H1 (cell line): ENCODE measurements at regions not wholly inside any gene's neighbourhood (a gene's known extent, or its start where the extent isn't known, plus 50 kb on each side); places are given as distances from the start of the nearest gene placed in this dataset.
A peak's percentile ranks its signal among the peaks of the same experiment; 100 is the strongest.

Experiments
- CTCF ChIA-PET: fragments of 300-600 bp; sonication (Branson Sonifier 250); formaldehyde crosslinking; loops from one replicate; lab custom pipeline; 2021; ENCODE audit not compliant: partially characterized antibody; lab: Charles Lee
- POLR2A ChIA-PET: fragments of 300-600 bp; sonication (Branson Sonifier 250); formaldehyde crosslinking; loops from one replicate; lab custom pipeline; 2021; ENCODE audit warnings: inconsistent platforms; ENCODE audit not compliant: partially characterized antibody; lab: Charles Lee
- DNase-seq, 2 experiments: peaks; one replicate each; pipeline versions ENCODE4 v3.0.0 to v3.0.0-alpha.2; 2010 to 2022; ENCODE audit warnings: low spot score in 2 of 2, low read depth in 1 of 2, mixed read lengths in 1 of 2
- FAIRE-seq: peaks from 2 replicates; lab custom pipeline; 2011; peaks lifted over from hg19 to GRCh38; lab: Jason Lieb, UNC
- H2AFZ ChIP-seq: 2 replicates; pipeline ENCODE4 v1.8.1; 2012; ENCODE audit warnings: low read length, inconsistent platforms
- H2AK5ac ChIP-seq: 2 replicates; pipeline ENCODE4 v1.6.1; 2013; ENCODE audit warnings: low read depth, low read length
- H2BK120ac ChIP-seq: replicated peaks from 2 replicates; pipeline ENCODE3; 2013; ENCODE audit warnings: low read depth, low read length, inconsistent platforms
- H2BK12ac ChIP-seq: 2 replicates; pipeline ENCODE4 v1.6.1; 2013; ENCODE audit warnings: low read depth, low read length
- H2BK15ac ChIP-seq: 2 replicates; pipeline ENCODE4 v1.6.1; 2013; ENCODE audit warnings: low read length
- H2BK20ac ChIP-seq: 2 replicates; pipeline ENCODE4 v1.6.1; 2013; ENCODE audit warnings: low read length
- H2BK5ac ChIP-seq: 2 replicates; pipeline ENCODE4 v1.6.1; 2013; ENCODE audit warnings: low read depth, low read length
- H3K14ac ChIP-seq: 2 replicates; pipeline ENCODE4 v1.6.1; 2013; ENCODE audit warnings: inconsistent platforms; ENCODE audit not compliant: insufficient read length
- H3K18ac ChIP-seq: 2 replicates; pipeline ENCODE4 v1.6.1; 2013; ENCODE audit warnings: low read length; ENCODE audit errors: extremely low read depth
- H3K23ac ChIP-seq: 2 replicates; pipeline ENCODE4 v1.6.1; 2013; ENCODE audit warnings: inconsistent platforms; ENCODE audit not compliant: insufficient read length
- H3K23me2 ChIP-seq: 2 replicates; pipeline ENCODE4 v1.6.1; 2013; ENCODE audit warnings: low read depth, low read length
- H3K27ac ChIP-seq: 2 replicates; pipeline ENCODE4 v1.6.1; 2011; ENCODE audit warnings: low read depth, low read length, inconsistent platforms
- H3K27me3 ChIP-seq, 4 experiments: replicated peaks in 1 of 4; 1 replicate in 1 of 4; 2 replicates in 3 of 4; pipeline versions ENCODE4 v1.6.1 to v1.8.1; 2011 to 2013; ENCODE audit warnings: low read length in 3 of 4, mild to moderate bottlenecking in 3 of 4, inconsistent platforms in 2 of 4, mixed read lengths in 2 of 4, moderate library complexity in 1 of 4; ENCODE audit not compliant: control insufficient read depth in 3 of 4, insufficient read depth in 3 of 4; ENCODE audit errors: extremely low read depth in 1 of 4
- H3K36me3 ChIP-seq, 4 experiments: 2 replicates each; pipeline versions ENCODE4 v1.6.1 to v1.8.1; 2011 to 2013; ENCODE audit warnings: mild to moderate bottlenecking in 4 of 4, low read length in 3 of 4, moderate library complexity in 2 of 4, control low read depth in 1 of 4, inconsistent platforms in 1 of 4; ENCODE audit not compliant: insufficient read depth in 4 of 4, control insufficient read depth in 2 of 4
- H3K4ac ChIP-seq: replicated peaks from 2 replicates; pipeline ENCODE3; 2013; ENCODE audit warnings: low read length, low read depth, mixed read lengths, inconsistent platforms; ENCODE audit not compliant: insufficient read length
- H3K4me1 ChIP-seq, 4 experiments: replicated peaks in 1 of 4; 1 replicate in 1 of 4; 2 replicates in 3 of 4; pipeline versions ENCODE4 v1.6.1 to v1.8.1; 2011 to 2013; ENCODE audit warnings: low read length in 3 of 4, inconsistent platforms in 2 of 4, mixed read lengths in 1 of 4; ENCODE audit not compliant: insufficient read depth in 4 of 4, control insufficient read depth in 3 of 4
- H3K4me2 ChIP-seq, 2 experiments: 2 replicates each; pipeline versions ENCODE4 v1.6.1 to v1.8.1; 2011 to 2013; ENCODE audit warnings: low read depth in 2 of 2, low read length in 2 of 2, control low read depth in 1 of 2, inconsistent platforms in 1 of 2, mild to moderate bottlenecking in 1 of 2; ENCODE audit not compliant: insufficient read depth in 1 of 2
- H3K4me3 ChIP-seq, 4 experiments: fragments of 200-600, 300-600 bp in 1 of 4; sonication (generic), shearing (Covaris generic), sonication (Bioruptor Twin) in 1 of 4; 2 replicates each; pipeline versions ENCODE4 v1.5.1 to v1.8.1; 2011 to 2016; ENCODE audit warnings: low read length in 4 of 4, low read depth in 3 of 4, control low read depth in 2 of 4, inconsistent platforms in 2 of 4, mild to moderate bottlenecking in 2 of 4, mixed read lengths in 1 of 4, moderate library complexity in 1 of 4; ENCODE audit not compliant: insufficient read depth in 2 of 4; ENCODE audit errors: extremely low read depth in 1 of 4
- H3K56ac ChIP-seq: replicated peaks from 2 replicates; pipeline ENCODE3; 2013; ENCODE audit warnings: low read depth, mild to moderate bottlenecking, mixed read lengths, low read length, inconsistent platforms; ENCODE audit not compliant: insufficient read length
- H3K79me1 ChIP-seq: 2 replicates; pipeline ENCODE4 v1.6.1; 2013; ENCODE audit warnings: low read depth, low read length, control low read depth
- H3K79me2 ChIP-seq, 2 experiments: 2 replicates each; pipeline versions ENCODE4 v1.6.1 to v1.8.1; 2012 to 2013; ENCODE audit warnings: low read length in 2 of 2, mild to moderate bottlenecking in 2 of 2, inconsistent platforms in 1 of 2; ENCODE audit not compliant: insufficient read depth in 2 of 2, control insufficient read depth in 1 of 2
- H3K9ac ChIP-seq, 4 experiments: replicated peaks in 1 of 4; 1 replicate in 1 of 4; 2 replicates in 3 of 4; pipeline versions ENCODE4 v1.6.1 to v1.8.1; 2011 to 2013; ENCODE audit warnings: low read depth in 3 of 4, low read length in 3 of 4, control low read depth in 2 of 4, mild to moderate bottlenecking in 2 of 4, moderate library complexity in 2 of 4, inconsistent platforms in 1 of 4; ENCODE audit errors: extremely low read depth in 1 of 4
- H3K9me3 ChIP-seq, 2 experiments: 2 replicates each; pipeline versions ENCODE4 v1.6.1 to v1.8.1; 2012 to 2013; ENCODE audit warnings: mild to moderate bottlenecking in 2 of 2, moderate library complexity in 2 of 2, control low read depth in 1 of 2, inconsistent platforms in 1 of 2, low read depth in 1 of 2, low read length in 1 of 2, mixed read lengths in 1 of 2; ENCODE audit not compliant: insufficient read depth in 2 of 2
- H4K20me1 ChIP-seq, 2 experiments: replicated peaks in 1 of 2; 2 replicates each; pipeline versions ENCODE3 to v1.8.1; 2011 to 2013; ENCODE audit warnings: inconsistent platforms in 2 of 2, low read length in 2 of 2, mild to moderate bottlenecking in 1 of 2; ENCODE audit not compliant: insufficient read depth in 2 of 2, control insufficient read depth in 1 of 2
- H4K5ac ChIP-seq: 2 replicates; pipeline ENCODE4 v1.6.1; 2013; ENCODE audit warnings: low read length, low read depth, mixed read lengths, inconsistent platforms; ENCODE audit not compliant: insufficient read length
- H4K8ac ChIP-seq: 2 replicates; pipeline ENCODE4 v1.8.0; 2013; ENCODE audit warnings: mild to moderate bottlenecking, moderate library complexity, low read length, inconsistent platforms; ENCODE audit not compliant: insufficient read depth; ENCODE audit errors: extremely low read depth
- H4K91ac ChIP-seq: replicated peaks from 2 replicates; pipeline ENCODE3; 2013; ENCODE audit warnings: low read length, mixed read lengths, inconsistent platforms; ENCODE audit not compliant: insufficient read length
- RAD21 ChIP-seq, 2 experiments: IDR thresholded peaks in 1 of 2; conservative IDR thresholded peaks in 1 of 2; 2 replicates each; pipeline ENCODE4 v1.6.1; 2011; ENCODE audit warnings: low read depth in 2 of 2, low read length in 2 of 2, improper control_type of control experiment in 1 of 2, inconsistent platforms in 1 of 2, mild to moderate bottlenecking in 1 of 2, moderate library complexity in 1 of 2
- RXRA ChIP-seq: IDR thresholded peaks from 2 replicates; pipeline ENCODE4 v1.6.1; 2011; ENCODE audit warnings: low read depth, mild to moderate bottlenecking, low read length, moderate library complexity; ENCODE audit not compliant: insufficient read depth
- TEAD4 ChIP-seq: IDR thresholded peaks from 2 replicates; pipeline ENCODE4 v1.6.1; 2012; ENCODE audit warnings: low read depth, low read length, inconsistent platforms, mixed read lengths
- WGBS, 2 experiments: shearing (Covaris generic) in 1 of 2; methylation state at CpG; one replicate each; pipeline versions ENCODE4 v1.1.6 to v1.1.7; 2013 to 2015; ENCODE audit warnings: low lambda C conversion rate in 2 of 2, mixed read lengths in 2 of 2, inconsistent platforms in 1 of 2, low coverage in 1 of 2, missing lambda C conversion rate in 1 of 2; ENCODE audit not compliant: insufficient replicate concordance in 2 of 2, insufficient coverage in 1 of 2, insufficient read length in 1 of 2; ENCODE audit errors: extremely low coverage in 1 of 2, missing lambda C conversion rate in 1 of 2; 5-methylcytosine and 5-hydroxymethylcytosine counted together
- TF ChIP-seq, protein P1 (sequence below): IDR thresholded peaks from 2 replicates; pipeline ENCODE4 v1.6.1; 2012; ENCODE audit warnings: low read length, inconsistent platforms
- TF ChIP-seq, protein P2 (sequence below), 3 experiments: IDR thresholded peaks; 1 replicate in 2 of 3; 2 replicates in 1 of 3; pipeline versions ENCODE4 v1.5.1 to v1.6.1; 2011; ENCODE audit warnings: low read length in 3 of 3, mild to moderate bottlenecking in 3 of 3, inconsistent platforms in 2 of 3, low read depth in 1 of 3, moderate library complexity in 1 of 3; ENCODE audit not compliant: insufficient read depth in 1 of 3; ENCODE audit errors: control extremely low read depth in 1 of 3

DNA sequence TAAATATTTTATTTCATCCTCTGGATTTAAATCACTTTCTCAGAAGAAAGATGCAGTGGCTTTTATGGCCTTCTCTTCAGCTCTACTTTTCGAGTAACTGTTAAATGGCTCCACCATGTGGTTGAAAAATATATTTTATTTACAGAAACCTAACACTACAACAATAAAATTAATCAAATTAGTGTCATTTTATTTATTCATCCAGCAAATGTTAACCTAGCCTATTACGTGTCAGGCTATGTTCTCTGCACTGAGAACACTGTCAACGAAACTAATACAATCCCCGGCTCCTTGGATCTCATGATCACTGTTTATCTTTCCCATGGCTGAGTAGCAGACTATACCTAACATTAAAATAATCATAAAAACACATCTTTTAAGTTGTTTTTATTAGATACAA, 148.0 kb upstream of the OSTN start:
- H3K9me3 ChIP-seq = no peaks in the 10 kb centered on the region
- H3K27ac ChIP-seq = no peak overlapping the region
- DNase-seq (no peak), FAIRE-seq (no peak)
- no peak overlapping the region for H2BK5ac ChIP-seq
- H3K4ac ChIP-seq = no peak overlapping the region
- TF ChIP-seq, protein P1, sequence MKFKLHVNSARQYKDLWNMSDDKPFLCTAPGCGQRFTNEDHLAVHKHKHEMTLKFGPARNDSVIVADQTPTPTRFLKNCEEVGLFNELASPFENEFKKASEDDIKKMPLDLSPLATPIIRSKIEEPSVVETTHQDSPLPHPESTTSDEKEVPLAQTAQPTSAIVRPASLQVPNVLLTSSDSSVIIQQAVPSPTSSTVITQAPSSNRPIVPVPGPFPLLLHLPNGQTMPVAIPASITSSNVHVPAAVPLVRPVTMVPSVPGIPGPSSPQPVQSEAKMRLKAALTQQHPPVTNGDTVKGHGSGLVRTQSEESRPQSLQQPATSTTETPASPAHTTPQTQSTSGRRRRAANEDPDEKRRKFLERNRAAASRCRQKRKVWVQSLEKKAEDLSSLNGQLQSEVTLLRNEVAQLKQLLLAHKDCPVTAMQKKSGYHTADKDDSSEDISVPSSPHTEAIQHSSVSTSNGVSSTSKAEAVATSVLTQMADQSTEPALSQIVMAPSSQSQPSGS = no peak
- no peak for TF ChIP-seq RXRA
- peak; percentile 69 to 77 for TF ChIP-seq RAD21 (IDR thresholded peaks at IDR 0.05 in 1 of 2, conservative IDR thresholded peaks at IDR 0.05 in 1 of 2; ENCODE audit: low read depth in 2 of 2, low read length in 2 of 2)
- TF ChIP-seq, protein P2, sequence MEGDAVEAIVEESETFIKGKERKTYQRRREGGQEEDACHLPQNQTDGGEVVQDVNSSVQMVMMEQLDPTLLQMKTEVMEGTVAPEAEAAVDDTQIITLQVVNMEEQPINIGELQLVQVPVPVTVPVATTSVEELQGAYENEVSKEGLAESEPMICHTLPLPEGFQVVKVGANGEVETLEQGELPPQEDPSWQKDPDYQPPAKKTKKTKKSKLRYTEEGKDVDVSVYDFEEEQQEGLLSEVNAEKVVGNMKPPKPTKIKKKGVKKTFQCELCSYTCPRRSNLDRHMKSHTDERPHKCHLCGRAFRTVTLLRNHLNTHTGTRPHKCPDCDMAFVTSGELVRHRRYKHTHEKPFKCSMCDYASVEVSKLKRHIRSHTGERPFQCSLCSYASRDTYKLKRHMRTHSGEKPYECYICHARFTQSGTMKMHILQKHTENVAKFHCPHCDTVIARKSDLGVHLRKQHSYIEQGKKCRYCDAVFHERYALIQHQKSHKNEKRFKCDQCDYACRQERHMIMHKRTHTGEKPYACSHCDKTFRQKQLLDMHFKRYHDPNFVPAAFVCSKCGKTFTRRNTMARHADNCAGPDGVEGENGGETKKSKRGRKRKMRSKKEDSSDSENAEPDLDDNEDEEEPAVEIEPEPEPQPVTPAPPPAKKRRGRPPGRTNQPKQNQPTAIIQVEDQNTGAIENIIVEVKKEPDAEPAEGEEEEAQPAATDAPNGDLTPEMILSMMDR (IDR thresholded peaks at IDR 0.05; ENCODE audit: control extremely low read depth in 1 of 3, insufficient read depth in 1 of 3, low read depth in 1 of 3, low read length in 3 of 3) = peak in 2 of 3 experiments; percentile 19 to 40; a peak in 2 of 4 replicates
- TF ChIP-seq TEAD4 = no peak
- no peak overlapping the region for H4K91ac ChIP-seq
- 42% methylated on average over 4 of the region's 4 CpGs; no CpG with 5 or more reads in 1 of the 2 experiments for WGBS, 2 experiments
- no peaks in the 10 kb centered on the region for H3K36me3 ChIP-seq
- no peak overlapping the region for H2BK12ac ChIP-seq
- H3K4me2 ChIP-seq = no peak overlapping the region
- no peak overlapping the region for H2AK5ac ChIP-seq
- H2BK20ac ChIP-seq = no peak overlapping the region
- no peak overlapping the region for H3K9ac ChIP-seq
- H3K23me2 ChIP-seq = no peaks in the 10 kb centered on the region
- H3K4me1 ChIP-seq = no peaks in the 10 kb centered on the region
- no peaks in the 10 kb centered on the region for H3K79me2 ChIP-seq
- H3K79me1 ChIP-seq = no peaks in the 10 kb centered on the region
- H2BK15ac ChIP-seq = no peak overlapping the region
- H4K20me1 ChIP-seq = no peaks in the 10 kb centered on the region
- no peaks in the 10 kb centered on the region for H3K27me3 ChIP-seq
- no peak overlapping the region for H2AFZ ChIP-seq
- no peak overlapping the region for H3K4me3 ChIP-seq
- H3K23ac ChIP-seq = no peak overlapping the region
- no peak overlapping the region for H4K5ac ChIP-seq
- H4K8ac ChIP-seq = no peak overlapping the region
- ChIA-PET CTCF (interaction anchor here (0.7 to 4.7 kb wide), 27 partner anchors 8 to 506 kb away, joined by 3 to 70 read pairs (median 4); no protein-coding TSS in a partner anchor), POLR2A (interaction anchor here (0.8 kb wide), 1 partner anchor 504 kb away, joined by 3 read pairs; no protein-coding TSS in a partner anchor)
- H3K14ac ChIP-seq = no peak overlapping the region
- H2BK120ac ChIP-seq = no peak overlapping the region
- no peak overlapping the region for H3K18ac ChIP-seq
- no peak overlapping the region for H3K56ac ChIP-seq
